Testis (tissue), 2 donors: ENCODE measurements at regions not wholly inside any gene's neighbourhood (a gene's known extent, or its start where the extent isn't known, plus 50 kb on each side); places are given as distances from the start of the nearest gene placed in this dataset.

Experiments used
- POLR2A ChIP-seq: fragments of 450-650 bp; IDR thresholded peaks from one replicate; pipeline ENCODE4 v1.6.1; 2017; ENCODE audit warnings: antibody characterized with exemption, mild to moderate bottlenecking, moderate library complexity
- TF ChIP-seq, protein P1 (sequence below), 3 experiments: fragments of 450-650 bp in 2 of 3; fragments of 200-600 bp in 1 of 3; sonication (generic) in 1 of 3; IDR thresholded peaks; one replicate each; pipeline ENCODE4 v1.5.1; 2016 to 2019; ENCODE audit warnings: antibody characterized with exemption in 3 of 3, mild to moderate bottlenecking in 2 of 3, moderate library complexity in 1 of 3

DNA sequence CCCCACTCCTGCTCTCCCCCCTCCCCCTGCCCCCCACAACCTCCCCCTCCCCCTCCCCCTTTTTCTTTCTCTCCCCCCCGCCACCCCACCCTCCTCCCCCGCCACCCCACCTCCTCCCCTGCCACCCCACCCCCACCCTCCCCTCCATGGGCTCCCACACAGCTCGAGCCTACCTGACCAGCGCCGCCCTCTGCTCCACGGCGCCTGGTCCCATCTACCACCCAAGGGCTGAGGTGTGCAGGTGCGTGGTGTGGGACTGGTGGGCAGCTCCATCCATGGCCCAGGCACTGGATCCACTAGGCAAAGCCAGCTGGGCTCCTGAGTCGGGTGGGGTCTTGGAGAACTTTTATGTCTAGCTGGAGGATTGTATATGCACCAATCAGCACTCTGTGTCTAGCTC is 68.3 kb upstream of the KCNAB1 start:
- TF ChIP-seq, protein P1, sequence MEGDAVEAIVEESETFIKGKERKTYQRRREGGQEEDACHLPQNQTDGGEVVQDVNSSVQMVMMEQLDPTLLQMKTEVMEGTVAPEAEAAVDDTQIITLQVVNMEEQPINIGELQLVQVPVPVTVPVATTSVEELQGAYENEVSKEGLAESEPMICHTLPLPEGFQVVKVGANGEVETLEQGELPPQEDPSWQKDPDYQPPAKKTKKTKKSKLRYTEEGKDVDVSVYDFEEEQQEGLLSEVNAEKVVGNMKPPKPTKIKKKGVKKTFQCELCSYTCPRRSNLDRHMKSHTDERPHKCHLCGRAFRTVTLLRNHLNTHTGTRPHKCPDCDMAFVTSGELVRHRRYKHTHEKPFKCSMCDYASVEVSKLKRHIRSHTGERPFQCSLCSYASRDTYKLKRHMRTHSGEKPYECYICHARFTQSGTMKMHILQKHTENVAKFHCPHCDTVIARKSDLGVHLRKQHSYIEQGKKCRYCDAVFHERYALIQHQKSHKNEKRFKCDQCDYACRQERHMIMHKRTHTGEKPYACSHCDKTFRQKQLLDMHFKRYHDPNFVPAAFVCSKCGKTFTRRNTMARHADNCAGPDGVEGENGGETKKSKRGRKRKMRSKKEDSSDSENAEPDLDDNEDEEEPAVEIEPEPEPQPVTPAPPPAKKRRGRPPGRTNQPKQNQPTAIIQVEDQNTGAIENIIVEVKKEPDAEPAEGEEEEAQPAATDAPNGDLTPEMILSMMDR (IDR thresholded peaks at IDR 0.05) = no peak
- no peak for TF ChIP-seq POLR2A
